Neutrophil (primary cell): ENCODE measurements at regions not wholly inside any gene's neighbourhood (a gene's known extent, or its start where the extent isn't known, plus 50 kb on each side); places are given as distances from the start of the nearest gene placed in this dataset.

ENCODE experiments used
- H3K27ac ChIP-seq: fragments of 200-600 bp; sonication (generic); 2 replicates; pipeline ENCODE4 v1.5.1; 2016; ENCODE audit warnings: mild to moderate bottlenecking, moderate library complexity
- H3K27me3 ChIP-seq: fragments of 200-600 bp; sonication (generic); 2 replicates; pipeline ENCODE4 v1.6.0; 2016; ENCODE audit warnings: mild to moderate bottlenecking
- H3K36me3 ChIP-seq: fragments of 200-600 bp; sonication (generic); 2 replicates; pipeline ENCODE4 v1.5.1; 2017
- H3K4me1 ChIP-seq, 2 experiments: fragments of 200-600 bp in 1 of 2; sonication (generic) in 1 of 2; 1 replicate in 1 of 2; 2 replicates in 1 of 2; pipeline versions ENCODE4 v1.5.1 to v1.6.1; 2013 to 2016; ENCODE audit warnings: low read depth in 1 of 2, low read length in 1 of 2, mild to moderate bottlenecking in 1 of 2, moderate library complexity in 1 of 2; ENCODE audit not compliant: control insufficient read depth in 1 of 2, insufficient read depth in 1 of 2
- H3K4me3 ChIP-seq, 2 experiments: fragments of 200-600 bp in 1 of 2; sonication (generic) in 1 of 2; 1 replicate in 1 of 2; 2 replicates in 1 of 2; pipeline ENCODE4 v1.5.1; 2013 to 2016; ENCODE audit warnings: low read depth in 1 of 2, low read length in 1 of 2, mild to moderate bottlenecking in 1 of 2, moderate library complexity in 1 of 2
- H3K9me3 ChIP-seq: fragments of 200-600 bp; sonication (generic); 2 replicates; pipeline ENCODE4 v1.5.1; 2016
- TF ChIP-seq, protein P1 (sequence below): fragments of 200-600 bp; sonication (generic); IDR thresholded peaks from 2 replicates; pipeline ENCODE4 v1.5.1; 2016; ENCODE audit warnings: antibody characterized with exemption

DNA sequence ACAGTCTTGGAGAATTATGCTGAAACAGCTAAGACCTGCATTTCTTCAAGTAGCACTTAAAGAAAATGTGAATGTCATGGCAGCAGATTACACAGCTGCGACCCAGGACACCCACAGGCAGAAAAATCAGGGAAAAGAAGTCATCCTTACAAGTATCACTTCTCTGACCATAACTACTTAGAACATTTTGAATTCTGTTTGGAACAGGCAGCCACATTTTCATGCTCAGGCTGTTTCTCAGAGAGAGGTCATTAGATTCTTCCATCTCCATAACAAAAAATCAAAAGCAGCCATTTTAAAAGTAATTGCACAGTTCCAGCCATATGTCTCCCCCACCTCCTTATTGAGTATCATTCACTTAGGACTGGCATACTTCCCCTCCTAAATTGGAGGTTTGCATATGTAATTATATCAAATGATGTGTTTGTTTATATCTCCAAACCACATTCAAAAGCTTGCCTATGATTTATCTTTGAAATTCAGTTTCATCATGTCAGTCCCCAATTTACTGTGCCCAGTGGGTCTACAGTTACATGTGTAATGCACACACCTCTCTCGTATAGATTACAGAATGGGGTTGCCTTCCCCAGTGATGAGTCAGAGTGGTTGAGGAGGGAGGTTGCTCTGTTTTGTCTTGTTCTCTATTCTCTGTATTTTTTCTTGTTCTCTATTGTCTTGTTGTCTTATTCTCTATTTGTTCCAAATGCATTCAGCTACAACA lies 276.5 kb upstream of the MTNR1B start:
- no peak overlapping the region for H3K27ac ChIP-seq
- no peak overlapping the region for H3K4me3 ChIP-seq
- H3K9me3 ChIP-seq = no peaks in the 10 kb centered on the region
- no peaks in the 10 kb centered on the region for H3K27me3 ChIP-seq
- TF ChIP-seq, protein P1, sequence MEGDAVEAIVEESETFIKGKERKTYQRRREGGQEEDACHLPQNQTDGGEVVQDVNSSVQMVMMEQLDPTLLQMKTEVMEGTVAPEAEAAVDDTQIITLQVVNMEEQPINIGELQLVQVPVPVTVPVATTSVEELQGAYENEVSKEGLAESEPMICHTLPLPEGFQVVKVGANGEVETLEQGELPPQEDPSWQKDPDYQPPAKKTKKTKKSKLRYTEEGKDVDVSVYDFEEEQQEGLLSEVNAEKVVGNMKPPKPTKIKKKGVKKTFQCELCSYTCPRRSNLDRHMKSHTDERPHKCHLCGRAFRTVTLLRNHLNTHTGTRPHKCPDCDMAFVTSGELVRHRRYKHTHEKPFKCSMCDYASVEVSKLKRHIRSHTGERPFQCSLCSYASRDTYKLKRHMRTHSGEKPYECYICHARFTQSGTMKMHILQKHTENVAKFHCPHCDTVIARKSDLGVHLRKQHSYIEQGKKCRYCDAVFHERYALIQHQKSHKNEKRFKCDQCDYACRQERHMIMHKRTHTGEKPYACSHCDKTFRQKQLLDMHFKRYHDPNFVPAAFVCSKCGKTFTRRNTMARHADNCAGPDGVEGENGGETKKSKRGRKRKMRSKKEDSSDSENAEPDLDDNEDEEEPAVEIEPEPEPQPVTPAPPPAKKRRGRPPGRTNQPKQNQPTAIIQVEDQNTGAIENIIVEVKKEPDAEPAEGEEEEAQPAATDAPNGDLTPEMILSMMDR = no peak
- no peaks in the 10 kb centered on the region for H3K36me3 ChIP-seq
- no peaks in the 10 kb centered on the region for H3K4me1 ChIP-seq

DNA sequence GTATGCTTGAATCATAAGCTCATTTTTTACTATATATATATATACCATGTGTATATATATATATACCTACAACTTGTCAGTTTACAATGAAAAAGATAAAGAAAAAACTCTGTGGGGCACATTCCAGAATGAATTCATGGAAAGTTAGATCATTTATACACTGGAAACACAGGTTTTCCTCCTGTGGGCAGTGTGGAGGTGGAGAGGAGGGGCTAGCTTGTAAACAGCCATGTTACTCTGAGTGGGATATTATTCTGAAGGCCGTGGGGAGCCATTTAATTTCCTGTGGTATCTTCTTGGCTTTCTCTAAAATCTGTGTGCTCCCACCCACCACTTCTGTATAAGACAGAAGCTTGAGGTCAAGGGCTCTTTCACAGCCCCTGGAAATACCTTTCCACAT lies 273.4 kb upstream of the MTNR1B start:
- H3K27me3 ChIP-seq = no peaks in the 10 kb centered on the region
- H3K27ac ChIP-seq = no peak overlapping the region
- no peaks in the 10 kb centered on the region for H3K36me3 ChIP-seq
- H3K9me3 ChIP-seq = no peaks in the 10 kb centered on the region
- H3K4me3 ChIP-seq = no peak overlapping the region
- TF ChIP-seq, protein P1 = no peak
- H3K4me1 ChIP-seq = no peaks in the 10 kb centered on the region

DNA sequence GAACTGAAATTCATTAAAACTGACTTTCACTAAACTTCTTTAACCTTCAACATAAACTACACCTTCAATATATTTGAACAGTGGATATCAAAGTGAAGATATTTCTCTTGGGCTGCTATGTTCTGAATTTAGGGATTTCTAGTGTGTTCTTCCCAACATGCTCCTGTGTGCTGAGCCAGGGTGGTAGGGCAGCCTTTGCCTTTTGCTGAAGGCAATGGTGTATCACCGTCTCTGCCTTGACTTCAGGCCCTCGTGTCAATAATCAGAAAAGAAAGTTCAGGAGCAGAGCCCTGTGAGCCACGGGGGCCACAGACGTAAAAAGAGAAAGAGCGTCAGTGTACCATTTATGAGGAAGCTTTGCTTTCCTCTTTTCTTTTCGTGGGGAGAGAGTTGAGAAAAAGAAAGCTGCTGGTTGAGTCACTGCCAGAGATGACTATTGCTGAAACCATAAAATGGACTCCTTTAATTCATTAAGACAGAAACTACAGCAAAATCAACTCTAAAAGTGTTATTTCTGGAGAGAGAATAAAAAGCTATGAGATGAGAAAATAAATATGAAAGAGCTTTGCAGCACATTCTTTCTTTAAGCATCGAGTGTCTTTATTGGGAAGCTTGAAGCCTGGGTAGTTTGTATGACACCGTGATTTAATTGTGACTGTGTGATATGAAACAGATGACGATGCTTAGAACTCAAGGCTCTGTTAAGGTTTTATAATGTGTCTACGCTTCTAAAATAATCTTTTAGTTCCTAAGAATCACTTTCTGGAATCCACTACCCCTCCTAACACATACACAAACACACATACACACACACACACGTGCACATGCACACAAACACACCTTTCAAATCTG lies 271.8 kb upstream of the MTNR1B start:
- H3K9me3 ChIP-seq = no peaks in the 10 kb centered on the region
- H3K36me3 ChIP-seq = no peaks in the 10 kb centered on the region
- no peaks in the 10 kb centered on the region for H3K4me1 ChIP-seq
- H3K27ac ChIP-seq = no peak overlapping the region
- H3K4me3 ChIP-seq = no peak overlapping the region
- TF ChIP-seq, protein P1 = no peak
- no peaks in the 10 kb centered on the region for H3K27me3 ChIP-seq

DNA sequence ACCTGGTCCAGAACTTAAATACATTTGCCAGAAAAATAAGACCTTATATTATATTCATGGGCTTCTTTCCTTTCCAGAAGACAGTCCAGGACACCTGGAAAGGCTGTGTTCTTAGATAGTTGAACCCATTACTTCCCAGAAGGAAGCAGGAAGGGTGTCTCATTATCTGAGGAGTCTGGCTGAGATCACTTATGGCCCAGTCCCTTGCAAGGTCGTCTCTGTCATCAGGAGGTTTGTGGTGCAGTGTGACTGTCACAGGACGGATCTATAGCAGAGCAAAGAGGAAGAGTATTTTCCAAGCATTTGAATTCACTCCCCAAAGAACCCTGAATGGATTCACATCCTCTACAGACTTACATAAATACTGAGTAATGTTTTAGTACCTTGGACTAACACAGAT lies 270.7 kb upstream of the MTNR1B start:
- TF ChIP-seq, protein P1 = no peak
- no peaks in the 10 kb centered on the region for H3K9me3 ChIP-seq
- no peak overlapping the region for H3K27ac ChIP-seq
- H3K36me3 ChIP-seq = no peaks in the 10 kb centered on the region
- H3K4me1 ChIP-seq = no peaks in the 10 kb centered on the region
- H3K4me3 ChIP-seq = no peak overlapping the region
- no peaks in the 10 kb centered on the region for H3K27me3 ChIP-seq

DNA sequence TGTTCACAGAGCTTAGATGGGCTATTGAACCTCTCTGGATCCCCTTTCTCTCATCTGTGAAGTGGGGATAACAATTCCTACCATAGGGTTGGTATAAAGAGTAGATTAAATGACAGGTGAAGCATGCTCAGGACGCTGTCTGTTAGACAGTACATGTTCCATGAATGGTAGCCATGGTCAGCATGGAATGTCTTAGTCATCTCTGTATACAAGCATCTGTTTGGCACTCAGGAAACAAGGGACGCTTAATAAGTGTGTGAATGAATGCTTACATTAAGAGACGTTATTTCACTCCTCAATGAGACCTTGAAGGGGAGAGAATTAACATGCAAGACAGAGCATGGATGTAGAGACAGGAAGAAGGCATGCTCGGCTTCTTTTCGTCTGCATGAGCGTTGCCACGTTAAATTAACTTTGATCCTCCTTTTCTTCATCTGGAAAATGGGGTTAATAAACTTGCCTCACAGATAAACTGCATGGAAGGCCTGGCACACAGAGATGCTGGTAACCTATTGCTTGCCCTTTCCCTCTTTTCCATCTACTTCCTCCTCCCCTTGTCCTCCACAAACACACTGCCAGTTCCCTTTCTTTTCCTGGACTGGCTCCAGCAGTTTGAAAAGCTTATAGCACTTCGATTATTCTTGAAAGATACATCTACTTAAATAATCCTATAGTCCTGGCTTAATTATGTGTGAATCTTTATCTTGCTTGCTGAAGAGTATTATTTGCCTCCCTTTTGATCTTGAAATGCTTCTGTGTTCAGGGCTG lies 267.2 kb upstream of the MTNR1B start:
- H3K36me3 ChIP-seq = no peaks in the 10 kb centered on the region
- H3K27ac ChIP-seq = no peak overlapping the region
- no peaks in the 10 kb centered on the region for H3K9me3 ChIP-seq
- H3K27me3 ChIP-seq = no peaks in the 10 kb centered on the region
- TF ChIP-seq, protein P1 = no peak
- no peak overlapping the region for H3K4me3 ChIP-seq
- no peaks in the 10 kb centered on the region for H3K4me1 ChIP-seq
